GM12892 (cell line): ENCODE measurements at regions not wholly inside any gene's neighbourhood (a gene's known extent, or its start where the extent isn't known, plus 50 kb on each side); places are given as distances from the start of the nearest gene placed in this dataset.
A peak's percentile ranks its signal among the peaks of the same experiment; 100 is the strongest.
"Not testable (repeated sequence)": the region's sequence is repeated elsewhere in the genome, so short reads cannot be mapped to it uniquely, and the experiment has no call there.

Experiments used
- DNase-seq: peaks from one replicate; pipeline ENCODE4 v3.0.0; 2011; ENCODE audit not compliant: insufficient read length
- FAIRE-seq: peaks from 2 replicates; lab custom pipeline; 2011; peaks lifted over from hg19 to GRCh38; lab: Jason Lieb, UNC
- POLR2A ChIP-seq: IDR thresholded peaks from 2 replicates; pipeline ENCODE4 v1.6.1; 2011; ENCODE audit warnings: low read depth, low read length, control low read depth
- POLR2AphosphoS5 ChIP-seq: IDR thresholded peaks from 2 replicates; pipeline ENCODE4 v1.6.1; 2011; ENCODE audit warnings: low read depth, low read length, control low read depth
- TAF1 ChIP-seq: IDR thresholded peaks from 2 replicates; pipeline ENCODE4 v1.6.1; 2011; ENCODE audit warnings: low read depth, mild to moderate bottlenecking, control low read depth, low read length, borderline replicate concordance

DNA sequence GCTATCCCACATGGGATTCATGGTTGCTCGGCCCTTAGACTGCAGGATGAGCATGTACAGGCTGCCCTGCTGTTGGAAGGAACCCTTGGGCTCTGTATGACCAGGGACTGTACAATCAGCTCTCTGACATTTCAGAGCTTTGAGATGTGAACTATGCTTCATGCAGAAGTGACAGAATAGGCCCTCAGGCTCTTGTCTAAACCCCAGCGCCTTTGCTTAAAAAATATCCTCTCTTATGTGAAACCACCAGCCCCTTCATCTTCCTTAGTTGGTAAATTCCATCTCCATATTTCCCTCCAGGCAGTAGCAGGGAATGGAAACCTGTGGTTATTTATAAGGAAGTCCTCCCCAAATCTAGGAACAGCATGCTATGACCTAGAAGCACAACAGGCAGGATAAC lies 78.9 kb upstream of the PLET1 start:
- DNase-seq, result no peak

DNA sequence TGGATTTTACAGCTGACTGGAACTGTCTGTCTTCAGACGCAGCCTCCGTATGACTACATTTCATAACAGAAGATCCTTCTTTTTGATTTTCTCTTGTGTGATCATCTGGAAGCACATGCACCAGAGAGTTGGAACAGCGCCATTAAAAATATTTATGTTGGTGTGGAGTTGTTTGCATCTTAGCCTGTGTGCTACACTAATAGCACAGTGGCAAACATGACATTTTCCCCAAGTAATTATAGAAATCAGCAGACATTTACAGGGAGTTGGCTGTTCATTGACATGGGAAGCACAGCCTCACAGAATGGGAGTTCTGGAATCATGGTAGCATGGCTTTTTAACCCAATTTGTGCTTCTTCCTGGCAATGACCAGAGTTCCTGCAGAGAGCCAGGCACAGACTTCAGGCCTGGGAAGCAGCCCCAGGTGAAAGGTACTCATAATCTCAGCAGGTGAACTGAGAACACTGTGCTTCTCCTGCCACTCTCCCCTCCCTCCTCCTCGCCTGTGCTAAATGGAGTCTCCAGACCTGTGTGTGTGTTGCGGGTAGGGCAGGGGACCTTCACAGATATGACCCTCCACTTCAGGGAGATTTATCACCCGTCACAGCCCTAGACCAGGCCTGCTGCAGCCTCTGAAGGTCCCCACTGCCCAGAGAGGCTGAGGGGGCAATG lies 82.8 kb upstream of the PLET1 start:
- FAIRE-seq (no peak), DNase-seq (no peak)

More for the DNA sequence above, 78.9 kb upstream of the PLET1 start:
- FAIRE-seq, result no peak
- no peak for TF ChIP-seq POLR2A
- no peak for TF ChIP-seq TAF1
- no peak for TF ChIP-seq POLR2AphosphoS5

DNA sequence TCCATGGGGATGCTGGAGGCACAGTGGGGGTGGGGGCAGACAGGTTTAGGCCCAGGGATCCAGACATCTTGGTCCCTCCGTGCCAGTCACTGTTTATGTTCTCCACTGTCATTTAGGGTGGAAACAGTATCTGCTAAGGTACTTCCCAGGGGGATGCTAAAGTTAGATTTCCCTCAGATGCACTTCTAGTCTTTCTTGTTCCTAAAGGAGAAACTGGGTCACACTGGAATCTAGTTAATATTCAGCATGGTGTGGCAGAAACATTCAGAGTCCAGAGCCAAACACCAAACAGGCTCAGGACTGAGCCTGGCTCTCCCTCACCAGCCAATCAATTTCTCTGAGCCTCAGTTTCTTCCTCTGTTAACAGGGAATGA lies 83.4 kb upstream of the PLET1 start:
- no peak for DNase-seq
- no peak for FAIRE-seq
- TF ChIP-seq TAF1 (no peak), POLR2A (no peak)

More for the DNA sequence above, 82.8 kb upstream of the PLET1 start:
- TF ChIP-seq TAF1 (no peak), POLR2A (no peak), POLR2AphosphoS5 (no peak)

DNA sequence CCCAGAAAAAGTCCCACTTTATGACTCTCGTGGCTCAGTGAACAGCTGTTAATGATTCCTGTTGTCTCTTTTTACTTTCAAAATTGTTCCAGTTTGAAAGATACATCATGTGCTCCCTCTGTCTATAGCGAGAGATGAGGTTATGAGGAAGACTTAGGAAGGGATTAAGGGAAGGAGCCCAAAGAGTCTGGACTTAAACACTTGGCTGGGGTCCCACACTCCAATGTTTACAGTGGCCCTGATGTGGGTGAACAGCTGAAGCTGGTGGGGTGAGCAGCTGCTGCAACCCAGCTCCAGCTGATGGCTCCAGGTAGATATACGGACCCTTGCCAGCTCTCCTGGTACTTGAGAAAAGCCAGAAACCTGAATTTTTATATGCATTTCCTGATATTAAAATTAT lies 84.5 kb upstream of the PLET1 start:
- TF ChIP-seq POLR2AphosphoS5 (no peak), TAF1 (no peak), POLR2A (no peak)
- no peak for FAIRE-seq
- no peak for DNase-seq

DNA sequence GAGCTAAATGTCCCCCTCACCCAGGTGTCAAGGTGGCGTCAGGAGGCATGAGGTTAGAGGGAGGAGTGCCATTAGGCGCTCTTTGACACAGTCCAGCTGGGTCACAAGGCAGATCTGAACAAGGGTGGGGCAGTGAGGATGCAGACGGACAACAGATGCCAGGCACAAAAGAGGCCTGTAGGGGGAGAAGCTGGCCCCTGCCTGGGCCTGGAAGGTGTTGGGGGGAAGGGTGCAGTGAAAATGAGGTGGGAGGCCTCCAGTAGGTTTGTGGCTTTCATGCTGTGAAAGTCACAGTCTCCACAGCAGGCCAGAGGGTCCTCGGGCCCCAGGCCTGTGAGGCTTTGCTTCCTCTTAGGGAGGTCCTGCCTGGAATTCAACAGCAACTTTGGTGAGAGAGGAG lies 85.0 kb upstream of the PLET1 start:
- no peak for FAIRE-seq
- TF ChIP-seq TAF1, result no peak
- TF ChIP-seq POLR2AphosphoS5, result no peak
- TF ChIP-seq POLR2A, result no peak
- no peak for DNase-seq

DNA sequence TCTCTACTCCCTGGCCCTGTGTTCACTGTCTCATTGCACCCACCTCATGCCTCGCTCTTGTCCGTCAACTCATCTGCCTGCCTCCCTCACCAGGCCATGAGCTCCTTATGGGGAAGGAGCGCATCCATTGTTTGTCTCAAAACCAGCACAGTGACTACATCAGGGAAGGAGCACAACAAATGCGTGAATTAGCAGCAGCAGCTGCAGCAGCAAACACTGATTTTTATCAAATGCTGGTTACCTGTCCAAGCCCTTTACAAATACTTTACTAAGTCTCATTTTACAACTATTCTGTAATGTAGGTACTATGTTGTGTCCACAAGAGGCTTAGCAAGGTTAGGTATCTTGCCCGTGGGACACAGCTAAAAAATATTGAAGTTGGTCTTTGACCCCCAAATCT lies 85.9 kb upstream of the PLET1 start:
- TF ChIP-seq POLR2AphosphoS5, result no peak
- no peak for TF ChIP-seq TAF1
- no peak for TF ChIP-seq POLR2A
- DNase-seq, result no peak
- peak; percentile 21 for FAIRE-seq

DNA sequence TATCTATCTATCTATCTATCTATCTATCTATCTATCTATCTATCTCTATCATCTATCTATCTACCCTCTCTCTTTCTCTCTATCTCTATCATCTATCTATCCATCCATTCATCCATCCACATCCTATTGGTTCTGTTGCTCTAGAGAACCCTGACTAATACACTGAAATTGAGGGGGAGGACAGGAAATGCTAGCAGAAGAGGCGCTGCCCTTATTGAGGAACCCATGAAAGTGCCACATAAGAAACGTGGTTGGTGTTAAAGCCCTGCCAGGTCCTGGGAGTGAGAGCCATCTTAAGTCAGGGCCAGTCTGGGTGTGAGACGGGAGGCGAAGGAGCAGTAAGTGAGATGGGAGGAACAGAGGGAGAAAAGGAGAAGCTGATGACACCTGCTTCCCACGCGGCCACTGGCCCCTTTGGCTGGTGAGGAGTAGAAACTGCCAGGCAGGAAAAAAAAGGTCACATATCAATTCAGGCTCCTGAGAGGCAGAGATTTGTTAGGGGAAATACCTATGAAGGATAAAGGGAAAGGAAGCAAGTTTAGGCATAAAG lies 87.9 kb upstream of the PLET1 start:
- DNase-seq (no peak), FAIRE-seq (no peak)
- TF ChIP-seq POLR2AphosphoS5 (no peak), TAF1 (no peak), POLR2A (no peak)

DNA sequence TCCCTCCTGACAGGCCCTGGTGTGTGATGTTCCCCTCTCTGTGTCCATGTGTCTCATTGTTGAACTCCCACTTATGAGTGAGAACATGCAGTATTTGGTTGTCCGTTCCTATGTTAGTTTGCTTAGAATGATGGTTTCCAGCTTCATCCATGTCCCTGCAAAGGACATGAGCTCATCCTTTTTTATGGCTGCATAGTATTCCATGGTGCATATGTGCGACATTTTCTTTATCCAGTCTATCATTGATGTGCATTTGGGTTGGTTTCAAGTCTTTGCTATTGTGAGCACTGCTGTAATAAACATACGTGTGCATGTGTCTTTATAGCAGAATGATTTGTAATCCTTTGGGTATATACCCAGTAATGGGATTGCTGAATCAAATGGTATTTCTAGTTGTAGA lies 90.8 kb upstream of the PLET1 start:
- not testable (repeated sequence) for FAIRE-seq

DNA sequence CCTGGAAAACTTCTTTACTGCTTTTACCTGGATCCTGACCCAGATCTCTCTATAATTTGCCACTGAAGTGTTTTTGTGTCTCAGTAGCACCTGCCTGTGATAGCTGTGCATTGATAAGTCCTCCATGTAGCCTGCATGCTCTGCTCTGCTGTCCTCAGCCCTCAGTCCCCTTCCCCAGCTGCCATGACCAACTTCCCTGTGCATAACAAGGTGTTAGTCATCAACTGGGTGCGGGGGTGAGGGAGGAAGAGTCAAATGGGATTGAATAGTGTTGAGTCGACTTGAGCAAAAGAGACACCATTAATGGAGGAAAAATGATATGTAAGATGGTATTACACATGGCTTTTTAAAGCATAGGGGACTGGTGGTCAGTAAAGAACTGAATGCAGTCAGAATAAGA lies 92.2 kb upstream of the PLET1 start:
- no peak for TF ChIP-seq POLR2A
- TF ChIP-seq TAF1, result no peak
- no peak for TF ChIP-seq POLR2AphosphoS5

More for the DNA sequence above, 90.8 kb upstream of the PLET1 start:
- DNase-seq, result not testable (repeated sequence)

DNA sequence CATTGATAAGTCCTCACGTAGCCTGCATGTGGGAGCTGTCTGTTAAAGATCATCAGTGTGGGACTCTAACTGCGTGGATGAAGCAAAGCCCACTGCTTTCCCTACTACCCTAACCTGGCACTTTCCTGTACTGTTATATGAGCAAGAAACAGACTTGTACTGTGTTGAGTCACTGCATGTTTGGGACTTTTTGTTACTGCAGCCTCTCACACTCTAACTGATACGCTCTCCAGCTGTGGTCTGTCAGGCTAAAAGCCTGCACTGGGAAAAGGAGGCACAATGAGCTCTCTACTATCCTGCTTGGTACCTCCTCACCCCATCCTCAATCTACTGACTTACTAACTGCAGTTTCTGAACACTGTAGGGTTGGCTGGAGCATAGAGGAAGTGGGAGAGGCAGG lies 93.7 kb upstream of the PLET1 start:
- FAIRE-seq, result peak; percentile 56
- no peak for TF ChIP-seq POLR2A
- TF ChIP-seq TAF1, result no peak
- TF ChIP-seq POLR2AphosphoS5, result no peak

More for the DNA sequence above, 92.2 kb upstream of the PLET1 start:
- FAIRE-seq (no peak), DNase-seq (no peak)

DNA sequence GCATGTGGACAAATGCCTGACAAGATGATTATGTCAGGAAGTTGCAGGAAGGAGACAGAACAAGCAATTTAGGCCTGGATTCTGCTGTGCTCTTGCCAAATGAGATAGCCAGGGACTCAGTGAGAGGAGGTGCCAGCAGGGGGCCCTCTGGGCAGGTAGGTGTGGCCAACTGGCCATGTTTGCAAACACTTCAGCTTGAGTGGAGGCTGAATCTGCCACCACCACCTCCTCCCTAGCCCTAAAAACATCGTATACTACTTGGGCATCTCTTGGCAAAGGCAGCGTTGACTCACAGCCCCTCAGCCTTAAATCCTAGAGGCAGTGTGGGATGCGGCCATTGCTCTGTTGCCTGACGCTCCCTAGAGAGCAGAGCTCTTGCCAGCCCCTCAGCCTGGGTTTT lies 95.1 kb upstream of the PLET1 start:
- no peak for TF ChIP-seq TAF1
- TF ChIP-seq POLR2A, result no peak
- TF ChIP-seq POLR2AphosphoS5, result no peak
- FAIRE-seq, result peak; percentile 58
- no peak for DNase-seq

More for the DNA sequence above, 93.7 kb upstream of the PLET1 start:
- no peak for DNase-seq

DNA sequence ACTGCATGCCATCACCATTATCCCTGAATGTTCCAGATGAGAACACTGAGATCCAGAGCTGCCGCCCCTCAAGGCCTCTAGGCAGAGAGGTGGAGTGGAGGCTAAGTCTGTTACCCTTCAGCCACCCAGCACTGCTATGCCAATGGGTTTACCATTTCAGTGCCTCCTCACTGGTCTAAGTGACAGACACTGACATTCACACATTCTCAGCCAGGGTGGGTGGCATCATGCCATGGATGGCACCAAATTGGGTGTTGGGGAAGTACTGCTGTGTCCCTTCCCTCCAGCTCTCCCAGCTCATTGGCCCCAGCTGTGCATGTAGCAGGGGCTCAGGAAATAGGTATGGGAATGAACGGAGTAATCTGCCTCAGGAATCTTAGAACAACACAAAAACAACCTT lies 96.8 kb upstream of the PLET1 start:
- no peak for DNase-seq
- FAIRE-seq, result no peak
- TF ChIP-seq TAF1, result no peak
